GM20000 (cell line): ENCODE measurements at regions not wholly inside any gene's neighbourhood (a gene's known extent, or its start where the extent isn't known, plus 50 kb on each side); places are given as distances from the start of the nearest gene placed in this dataset.

Experiments
- DNase-seq: peaks from one replicate; pipeline ENCODE4 v3.0.0; 2012; ENCODE audit warnings: low spot score
- TF ChIP-seq, protein P1 (sequence below): IDR thresholded peaks from 2 replicates; pipeline ENCODE4 v1.5.1; 2012; ENCODE audit warnings: mild to moderate bottlenecking, control low read depth; ENCODE audit errors: extremely low read depth, missing control alignments

DNA sequence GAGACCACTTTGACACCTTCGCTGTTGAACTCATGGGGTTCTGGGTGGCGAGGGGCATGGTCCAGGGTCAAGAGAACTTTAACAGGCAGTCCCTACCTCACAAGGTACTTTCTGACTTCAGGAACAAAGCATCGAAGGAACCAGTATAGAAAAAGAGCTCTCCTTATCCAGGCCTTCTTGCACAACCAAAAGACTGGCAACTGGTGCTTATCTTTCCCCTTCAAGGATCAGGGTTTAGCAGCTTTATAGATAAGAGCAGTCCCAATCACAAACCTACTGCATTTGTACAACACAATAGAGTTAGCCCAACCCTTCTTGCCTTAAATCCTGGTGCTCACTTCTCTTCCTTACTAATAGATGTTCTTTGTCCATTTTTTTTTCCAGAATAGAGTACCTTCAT is 116.3 kb downstream of the SNX5 start:
- TF ChIP-seq, protein P1, sequence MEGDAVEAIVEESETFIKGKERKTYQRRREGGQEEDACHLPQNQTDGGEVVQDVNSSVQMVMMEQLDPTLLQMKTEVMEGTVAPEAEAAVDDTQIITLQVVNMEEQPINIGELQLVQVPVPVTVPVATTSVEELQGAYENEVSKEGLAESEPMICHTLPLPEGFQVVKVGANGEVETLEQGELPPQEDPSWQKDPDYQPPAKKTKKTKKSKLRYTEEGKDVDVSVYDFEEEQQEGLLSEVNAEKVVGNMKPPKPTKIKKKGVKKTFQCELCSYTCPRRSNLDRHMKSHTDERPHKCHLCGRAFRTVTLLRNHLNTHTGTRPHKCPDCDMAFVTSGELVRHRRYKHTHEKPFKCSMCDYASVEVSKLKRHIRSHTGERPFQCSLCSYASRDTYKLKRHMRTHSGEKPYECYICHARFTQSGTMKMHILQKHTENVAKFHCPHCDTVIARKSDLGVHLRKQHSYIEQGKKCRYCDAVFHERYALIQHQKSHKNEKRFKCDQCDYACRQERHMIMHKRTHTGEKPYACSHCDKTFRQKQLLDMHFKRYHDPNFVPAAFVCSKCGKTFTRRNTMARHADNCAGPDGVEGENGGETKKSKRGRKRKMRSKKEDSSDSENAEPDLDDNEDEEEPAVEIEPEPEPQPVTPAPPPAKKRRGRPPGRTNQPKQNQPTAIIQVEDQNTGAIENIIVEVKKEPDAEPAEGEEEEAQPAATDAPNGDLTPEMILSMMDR, result no peak
- no peak for DNase-seq

DNA sequence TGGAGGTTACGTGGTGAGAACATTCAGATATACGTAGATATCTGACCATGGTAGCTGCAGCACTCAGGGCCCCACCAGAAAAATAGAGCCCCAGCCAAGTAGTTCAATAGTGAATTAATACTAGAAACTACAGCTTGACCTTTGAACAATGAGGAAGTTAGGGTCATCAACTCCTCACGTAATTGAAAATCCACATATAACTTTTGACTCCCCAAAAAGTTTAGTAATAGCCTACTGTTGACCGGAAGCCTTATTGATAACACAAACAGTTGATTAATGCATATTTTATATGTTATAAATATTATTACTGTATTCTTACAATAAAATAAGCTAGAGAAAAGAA is 117.9 kb downstream of the SNX5 start:
- DNase-seq, result no peak
- TF ChIP-seq, protein P1, result no peak

DNA sequence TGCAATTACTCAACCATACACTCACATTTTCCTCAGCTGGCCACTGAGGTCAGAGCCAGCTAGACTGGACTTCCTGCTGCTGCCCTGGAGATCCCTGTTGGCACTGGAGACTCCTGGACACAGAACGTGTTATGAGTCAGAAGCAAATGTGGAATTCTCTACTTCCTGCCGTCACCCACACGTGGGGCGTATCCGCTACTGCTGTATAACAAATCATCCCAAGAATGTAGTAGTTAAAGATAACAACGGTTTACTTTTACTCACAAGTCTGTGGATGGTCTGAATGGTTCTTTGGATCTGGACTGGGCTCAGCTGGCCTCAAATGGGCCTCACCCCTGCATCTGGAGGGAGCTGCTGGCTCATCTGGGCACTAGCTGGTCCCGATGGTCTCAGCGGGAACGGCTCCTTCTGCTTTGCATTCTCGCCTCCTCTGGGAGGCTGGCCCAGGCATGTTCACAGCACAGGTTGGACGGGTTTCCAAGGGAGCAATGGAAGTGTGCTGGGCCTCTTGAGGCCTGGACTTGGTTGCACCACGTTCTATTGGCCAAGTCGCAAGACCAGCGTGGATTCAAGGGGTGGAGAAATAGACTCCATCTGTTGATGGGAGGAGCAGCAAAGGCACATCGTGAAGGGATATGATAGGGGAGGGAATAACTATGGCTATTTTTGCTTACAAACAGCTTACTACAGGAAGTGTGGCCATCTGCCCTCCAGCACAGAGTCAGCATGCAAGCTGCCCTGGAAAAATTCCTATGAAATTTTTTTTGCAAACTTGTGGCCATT is 118.5 kb downstream of the SNX5 start:
- TF ChIP-seq, protein P1, result no peak
- no peak for DNase-seq

DNA sequence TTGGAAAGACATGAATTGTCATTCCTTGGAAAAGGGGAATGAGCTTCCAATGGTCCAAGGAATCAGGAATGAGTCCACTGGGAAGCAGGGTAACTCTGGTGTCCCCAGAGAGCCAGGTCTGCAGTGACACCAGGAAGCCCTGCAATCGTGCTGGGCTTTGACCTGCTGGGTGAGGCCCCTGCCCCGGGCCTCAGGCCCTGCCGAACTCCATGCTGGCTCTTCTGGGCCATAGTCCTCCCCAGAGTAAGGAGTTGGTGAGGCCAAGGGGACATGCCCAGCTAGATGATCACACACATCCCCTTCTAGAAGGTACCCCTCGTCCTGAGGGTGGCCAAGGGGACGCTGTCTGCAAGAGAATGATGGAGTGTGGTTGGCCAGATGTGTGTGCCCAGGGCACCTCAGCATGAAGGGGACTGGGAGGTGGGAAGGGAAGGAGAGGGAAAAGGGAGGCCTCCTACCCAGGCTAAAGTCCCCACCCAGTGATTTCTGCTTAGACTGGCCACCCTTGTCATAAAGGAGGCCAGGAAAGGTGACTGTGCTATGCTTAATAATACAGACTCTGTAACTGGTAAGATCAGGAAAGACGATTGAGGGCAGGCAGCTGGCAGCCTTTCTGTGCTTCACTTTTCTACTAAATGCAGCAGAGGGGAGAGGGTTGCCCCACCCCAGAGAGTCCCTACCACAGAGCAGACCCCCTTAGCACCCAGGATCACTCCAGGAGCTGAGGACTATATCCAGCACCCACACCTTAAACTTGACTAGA is 119.3 kb downstream of the SNX5 start:
- TF ChIP-seq, protein P1, result no peak
- DNase-seq, result no peak

DNA sequence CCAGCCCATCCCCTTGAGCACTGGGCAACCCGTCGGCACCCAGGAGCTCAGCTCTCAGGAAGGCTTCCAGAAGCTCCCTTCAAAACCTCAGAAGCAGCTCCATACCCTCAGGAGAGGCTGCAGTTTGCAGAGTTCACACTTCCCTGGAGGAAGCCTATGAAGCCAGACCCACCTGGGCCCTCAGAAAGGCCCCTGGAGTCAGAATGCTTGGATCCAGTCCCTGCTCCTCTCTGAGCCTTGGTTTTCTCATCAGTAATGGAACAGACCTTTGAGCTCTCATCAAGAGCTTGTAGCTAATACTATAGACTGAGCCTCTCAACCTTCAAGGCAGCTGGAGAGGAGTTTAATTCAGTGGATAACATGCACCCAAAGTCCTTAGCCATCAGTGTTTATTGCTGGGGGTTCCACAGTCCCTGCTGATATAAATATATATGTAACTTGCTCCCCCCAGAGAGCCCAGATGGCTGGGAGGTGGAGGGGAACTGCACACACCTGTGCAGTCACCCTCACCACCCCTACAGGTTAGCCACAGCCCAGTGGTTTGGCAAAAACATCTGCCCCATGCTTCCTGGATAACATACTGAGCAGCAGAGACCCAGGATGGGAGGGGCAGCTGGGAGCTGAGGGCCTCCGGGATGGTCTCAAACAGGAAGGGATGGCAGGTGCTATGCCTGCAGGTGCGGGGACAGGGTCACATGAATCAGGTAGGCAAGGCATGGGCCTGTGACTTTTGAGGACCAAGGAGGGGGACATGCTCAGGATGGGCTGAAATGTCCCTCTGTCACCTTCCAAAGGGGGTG is 120.1 kb downstream of the SNX5 start:
- no peak for DNase-seq
- TF ChIP-seq, protein P1, result no peak

DNA sequence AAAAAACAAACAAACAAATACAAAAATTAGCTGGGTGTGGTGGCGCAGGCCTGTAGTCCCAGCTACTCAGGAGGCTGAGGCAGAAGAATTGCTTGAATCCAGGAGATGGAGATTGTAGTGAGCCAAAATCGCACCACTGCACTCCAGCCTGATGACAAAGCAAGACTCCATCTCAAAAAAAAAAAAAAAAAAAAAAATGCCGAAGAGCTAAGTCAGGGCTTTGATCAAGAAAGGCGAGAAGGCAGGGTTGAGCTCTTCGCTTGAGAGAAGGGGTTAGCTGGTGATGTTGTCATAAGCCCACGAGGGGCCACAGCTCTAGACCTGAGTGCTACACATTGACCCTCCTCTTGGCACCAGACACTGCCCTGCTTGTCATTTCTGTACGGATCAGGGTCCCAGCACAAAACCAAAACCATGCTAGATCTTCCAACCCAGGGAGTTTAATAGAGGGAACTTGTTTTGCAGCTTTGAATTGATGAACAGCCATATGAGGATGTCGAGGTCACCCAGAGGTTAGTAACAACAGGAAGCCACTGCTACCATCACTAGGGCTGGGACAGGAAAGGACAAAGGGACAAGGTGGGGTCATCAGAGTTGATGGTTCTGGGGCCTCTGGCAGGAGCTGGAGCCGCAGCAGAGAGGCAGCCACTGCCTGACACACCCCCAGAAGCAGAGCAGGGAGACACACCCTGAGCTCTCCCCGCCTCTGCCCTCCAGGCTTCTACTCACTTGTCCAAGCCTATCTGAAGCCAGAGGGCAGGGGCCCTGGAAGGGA is 122.7 kb downstream of the SNX5 start:
- TF ChIP-seq, protein P1, result no peak
- DNase-seq, result no peak
